Activated CD4-positive, alpha-beta T cell treated with anti-CD3 and anti-CD28 coated beads for 1 hour (primary cell): ENCODE measurements at regions not wholly inside any gene's neighbourhood (a gene's known extent, or its start where the extent isn't known, plus 50 kb on each side); places are given as distances from the start of the nearest gene placed in this dataset.
"Not testable (repeated sequence)": the region's sequence is repeated elsewhere in the genome, so short reads cannot be mapped to it uniquely, and the experiment has no call there.

Experiments used
- DNase-seq: peaks from one replicate; pipeline ENCODE4 v3.0.0-alpha.2; 2020

GRCh38 chr10:8393531-8393930 lies 339.0 kb downstream of the GATA3 start:
- DNase-seq = no peak

GRCh38 chr10:8396675-8397074 lies 342.2 kb downstream of the GATA3 start:
- no peak for DNase-seq

- no peak for DNase-seq
These were observed 344.3 kb downstream of the GATA3 start for GRCh38 chr10:8398771-8399170.

GRCh38 chr10:8400151-8400550 lies 345.7 kb downstream of the GATA3 start:
- DNase-seq = no peak

- DNase-seq = no peak
These were observed 346.4 kb downstream of the GATA3 start for GRCh38 chr10:8400892-8401291.

- no peak for DNase-seq
These were observed 347.0 kb downstream of the GATA3 start for GRCh38 chr10:8401531-8401930.

- no peak for DNase-seq
These were observed 348.1 kb downstream of the GATA3 start for GRCh38 chr10:8402576-8402975.

GRCh38 chr10:8403711-8404371 lies 349.4 kb downstream of the GATA3 start:
- no peak for DNase-seq

GRCh38 chr10:8404721-8405120 lies 350.2 kb downstream of the GATA3 start:
- DNase-seq = no peak

- no peak for DNase-seq
These were observed 351.1 kb downstream of the GATA3 start for GRCh38 chr10:8405596-8405995.

GRCh38 chr10:8407501-8408021 lies 353.1 kb downstream of the GATA3 start:
- DNase-seq = no peak

GRCh38 chr10:8410506-8410905 lies 356.0 kb downstream of the GATA3 start:
- DNase-seq = no peak

- DNase-seq = no peak
These were observed 358.1 kb downstream of the GATA3 start for GRCh38 chr10:8412541-8412940.

- DNase-seq = not testable (repeated sequence)
These were observed 360.5 kb downstream of the GATA3 start for GRCh38 chr10:8415029-8415428.

GRCh38 chr10:8416192-8416701 lies 361.8 kb downstream of the GATA3 start:
- no peak for DNase-seq

GRCh38 chr10:8416760-8417159 lies 362.3 kb downstream of the GATA3 start:
- no peak for DNase-seq

- DNase-seq = no peak
These were observed 363.1 kb downstream of the GATA3 start for GRCh38 chr10:8417631-8418030.

GRCh38 chr10:8418631-8419030 lies 364.1 kb downstream of the GATA3 start:
- DNase-seq = no peak

GRCh38 chr10:8420182-8420581 lies 365.7 kb downstream of the GATA3 start:
- no peak for DNase-seq

GRCh38 chr10:8424555-8425211 lies 370.2 kb downstream of the GATA3 start:
- no peak for DNase-seq

- DNase-seq = no peak
These were observed 374.2 kb downstream of the GATA3 start for GRCh38 chr10:8428654-8429053.

- no peak for DNase-seq
These were observed 375.8 kb downstream of the GATA3 start for GRCh38 chr10:8430321-8430720.

- DNase-seq = no peak
These were observed 377.0 kb downstream of the GATA3 start for GRCh38 chr10:8431511-8431910.
